Calu3 (cell line): ENCODE measurements at regions not wholly inside any gene's neighbourhood (a gene's known extent, or its start where the extent isn't known, plus 50 kb on each side); places are given as distances from the start of the nearest gene placed in this dataset.

Experiments used
- BruUV-seq: library from RNA; stranded (reverse); fragments of 400-500 nt; replicated peaks from 2 replicates; lab custom pipeline; 2021; lab: Mats Ljungman, UMichigan
- CTCF ChIA-PET: fragments of 300-600 bp; sonication (Branson Sonifier 250); formaldehyde crosslinking; loops from one replicate; lab custom pipeline; 2022; ENCODE audit warnings: antibody characterized with exemption; lab: Charles Lee
- DNase-seq: peaks from one replicate; pipeline ENCODE4 v3.0.0; 2022
- H3K27ac Mint-ChIP-seq: one replicate; pipeline ENCODE4 v1.8.0; 2022; ENCODE audit warnings: mixed read lengths; ENCODE audit not compliant: unreplicated experiment
- H3K27me3 Mint-ChIP-seq: one replicate; pipeline ENCODE4 v1.8.0; 2022; ENCODE audit warnings: mixed read lengths; ENCODE audit not compliant: unreplicated experiment
- H3K36me3 Mint-ChIP-seq: one replicate; pipeline ENCODE4 v1.8.0; 2022; ENCODE audit warnings: mild to moderate bottlenecking, moderate library complexity, mixed read lengths; ENCODE audit not compliant: insufficient read depth, unreplicated experiment
- H3K4me1 Mint-ChIP-seq: one replicate; pipeline ENCODE4 v1.8.0; 2022; ENCODE audit warnings: mild to moderate bottlenecking, low read depth, mixed read lengths; ENCODE audit not compliant: unreplicated experiment
- H3K4me3 Mint-ChIP-seq: one replicate; pipeline ENCODE4 v1.8.0; 2022; ENCODE audit warnings: mild to moderate bottlenecking, low read depth, moderate library complexity, mixed read lengths; ENCODE audit not compliant: unreplicated experiment
- H3K9me3 Mint-ChIP-seq: one replicate; pipeline ENCODE4 v1.8.0; 2022; ENCODE audit warnings: low read depth, mixed read lengths; ENCODE audit not compliant: unreplicated experiment
- CTCF ChIP-seq: fragments of 200-600 bp; IDR thresholded peaks from one replicate; pipeline ENCODE4 v1.8.0; 2022; ENCODE audit warnings: antibody characterized with exemption; ENCODE audit not compliant: unreplicated experiment
- intact Hi-C: fragments of 100-400 bp; cut with micrococcal nuclease; formaldehyde crosslinking; loops from one replicate; pipeline ENCODE4 v1.10.0; 2022; ENCODE audit not compliant: unreplicated experiment

GRCh38 chr17:37820313-37820994 is 75.6 kb upstream of the HNF1B start:
- intact Hi-C loops = no loop called here
- Mint-ChIP-seq H3K36me3 (no peaks in the 10 kb centered on the region), H3K27ac (no peak overlapping the region), H3K9me3 (peaks cover 2% of the 10 kb centered on the region), H3K4me1 (peaks cover 27% of the 10 kb centered on the region), H3K4me3 (no peak overlapping the region), H3K27me3 (no peaks in the 10 kb centered on the region)
- CTCF ChIA-PET = interaction anchor here (0.5 to 1.4 kb wide), 3 partner anchors 13 to 366 kb away, joined by 3 to 6 read pairs (median 3); partner anchors contain the start of gene SYNRG
- no peak for DNase-seq
- no peak for TF ChIP-seq CTCF
- no TSS peak for BruUV-seq

- peak; percentile 77 for DNase-seq
- CTCF ChIA-PET = interaction anchor here (0.6 to 1.1 kb wide), 10 partner anchors 23 to 175 kb away, joined by 3 to 6 read pairs (median 4); no protein-coding TSS in a partner anchor
Observed at GRCh38 chr17:37818689-37819088, 73.8 kb upstream of the HNF1B start.

GRCh38 chr17:37816950-37817349 is 72.1 kb upstream of the HNF1B start:
- intact Hi-C loops = loop anchor here (1.0 to 2.0 kb wide), 5 partner anchors 46 to 290 kb away; partner anchors contain the start of gene HNF1B
- Mint-ChIP-seq H3K9me3 (no peaks in the 10 kb centered on the region), H3K36me3 (no peaks in the 10 kb centered on the region), H3K27ac (no peak overlapping the region), H3K4me1 (peaks cover 20% of the 10 kb centered on the region), H3K4me3 (no peak overlapping the region), H3K27me3 (peaks cover 16% of the 10 kb centered on the region)
- no peak for TF ChIP-seq CTCF
- DNase-seq = peak; percentile 49
- no TSS peak for BruUV-seq
- CTCF ChIA-PET = interaction anchor here (0.5 to 3.6 kb wide), 43 partner anchors 9 to 400 kb away, joined by 3 to 135 read pairs (median 6); partner anchors contain the start of genes DDX52, HNF1B and SYNRG

More at GRCh38 chr17:37818689-37819088, 73.8 kb upstream of the HNF1B start:
- no TSS peak for BruUV-seq
- no peak for TF ChIP-seq CTCF
- Mint-ChIP-seq H3K4me3 (no peak overlapping the region), H3K36me3 (no peaks in the 10 kb centered on the region), H3K27ac (no peak overlapping the region), H3K27me3 (peaks cover 1% of the 10 kb centered on the region), H3K9me3 (peaks cover 2% of the 10 kb centered on the region), H3K4me1 (peaks cover 10% of the 10 kb centered on the region)
- intact Hi-C loops = no loop called here

- H3K27ac Mint-ChIP-seq = no peak overlapping the region
- peaks cover 16% of the 10 kb centered on the region for H3K27me3 Mint-ChIP-seq
- no peak overlapping the region for H3K4me3 Mint-ChIP-seq
- H3K4me1 Mint-ChIP-seq = peaks cover 20% of the 10 kb centered on the region
- H3K36me3 Mint-ChIP-seq = no peaks in the 10 kb centered on the region
- intact Hi-C loops = no loop called here
- H3K9me3 Mint-ChIP-seq = no peaks in the 10 kb centered on the region
- TF ChIP-seq CTCF = no peak
- no peak for DNase-seq
- BruUV-seq = no TSS peak
- CTCF ChIA-PET = interaction anchor here (0.6 to 3.6 kb wide), 36 partner anchors 9 to 1636 kb away, joined by 3 to 135 read pairs (median 6); partner anchors contain the start of genes DDX52, HNF1B, MED1 and SYNRG
Observed at GRCh38 chr17:37815536-37815935, 70.7 kb upstream of the HNF1B start.
